MM.1S (cell line): ENCODE measurements at regions not wholly inside any gene's neighbourhood (a gene's known extent, or its start where the extent isn't known, plus 50 kb on each side); places are given as distances from the start of the nearest gene placed in this dataset.

Experiments used
- EZH2 ChIP-seq: fragments of 300-600 bp; sonication (generic); optimal IDR thresholded peaks from 2 replicates; pipeline ENCODE3; 2017; ENCODE audit warnings: low read depth, mild to moderate bottlenecking, antibody characterized with exemption, low read length, mixed read lengths
- EZH2phosphoT487 ChIP-seq: fragments of 300-600 bp; sonication (generic); IDR thresholded peaks from 2 replicates; pipeline ENCODE4 v1.6.1; 2018; ENCODE audit warnings: antibody characterized with exemption, low read length
- TF ChIP-seq, protein P1 (sequence below): fragments of 300-600 bp; sonication (generic); IDR thresholded peaks from 2 replicates; pipeline ENCODE4 v1.5.1; 2016; ENCODE audit warnings: antibody characterized with exemption, low read length, mixed read lengths

DNA sequence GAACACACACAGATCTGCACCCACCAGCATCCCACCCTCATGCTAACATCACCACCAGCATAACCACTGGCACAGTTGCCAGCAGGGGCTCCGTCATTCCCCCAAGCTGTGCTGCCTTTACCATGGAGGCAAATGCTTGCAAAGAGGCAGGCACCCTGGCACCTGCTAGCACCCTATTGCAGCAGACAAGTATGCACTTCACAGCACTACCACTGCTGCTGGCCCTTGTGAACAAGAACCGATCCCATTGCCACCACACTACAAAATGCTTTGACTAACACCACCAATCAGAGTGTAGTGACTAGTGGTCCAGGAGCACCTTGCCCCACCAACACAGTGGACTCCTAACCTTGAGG, 862.2 kb upstream of the DPPA4 start:
- TF ChIP-seq, protein P1, sequence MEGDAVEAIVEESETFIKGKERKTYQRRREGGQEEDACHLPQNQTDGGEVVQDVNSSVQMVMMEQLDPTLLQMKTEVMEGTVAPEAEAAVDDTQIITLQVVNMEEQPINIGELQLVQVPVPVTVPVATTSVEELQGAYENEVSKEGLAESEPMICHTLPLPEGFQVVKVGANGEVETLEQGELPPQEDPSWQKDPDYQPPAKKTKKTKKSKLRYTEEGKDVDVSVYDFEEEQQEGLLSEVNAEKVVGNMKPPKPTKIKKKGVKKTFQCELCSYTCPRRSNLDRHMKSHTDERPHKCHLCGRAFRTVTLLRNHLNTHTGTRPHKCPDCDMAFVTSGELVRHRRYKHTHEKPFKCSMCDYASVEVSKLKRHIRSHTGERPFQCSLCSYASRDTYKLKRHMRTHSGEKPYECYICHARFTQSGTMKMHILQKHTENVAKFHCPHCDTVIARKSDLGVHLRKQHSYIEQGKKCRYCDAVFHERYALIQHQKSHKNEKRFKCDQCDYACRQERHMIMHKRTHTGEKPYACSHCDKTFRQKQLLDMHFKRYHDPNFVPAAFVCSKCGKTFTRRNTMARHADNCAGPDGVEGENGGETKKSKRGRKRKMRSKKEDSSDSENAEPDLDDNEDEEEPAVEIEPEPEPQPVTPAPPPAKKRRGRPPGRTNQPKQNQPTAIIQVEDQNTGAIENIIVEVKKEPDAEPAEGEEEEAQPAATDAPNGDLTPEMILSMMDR = no peak
- TF ChIP-seq EZH2 = no peak
- TF ChIP-seq EZH2phosphoT487 = no peak
